HS-5 (cell line): ENCODE measurements at regions not wholly inside any gene's neighbourhood (a gene's known extent, or its start where the extent isn't known, plus 50 kb on each side); places are given as distances from the start of the nearest gene placed in this dataset.

Source experiments
- DNase-seq: peaks from one replicate; pipeline ENCODE4 v3.0.0-alpha.2; 2012; ENCODE audit warnings: low read depth

DNA sequence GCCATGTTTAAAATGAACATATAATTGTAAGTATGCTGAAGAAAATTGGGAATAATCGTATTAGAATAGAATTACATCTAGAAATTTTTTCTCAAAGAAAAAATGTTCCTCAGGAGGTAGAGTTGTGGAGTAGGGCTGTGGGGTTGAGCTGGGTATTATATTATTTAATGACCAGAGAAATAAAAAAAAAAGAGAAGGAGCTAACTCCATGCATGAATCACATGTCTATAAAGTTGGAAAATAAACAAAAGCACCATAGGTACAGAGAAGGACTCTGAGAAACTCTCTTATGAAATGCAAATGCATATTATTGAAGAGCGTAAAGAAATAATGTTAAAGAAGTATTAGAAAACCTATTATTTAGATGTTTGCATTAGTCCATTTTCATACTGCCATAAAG, 405.5 kb downstream of the EFNB2 start:
- no peak for DNase-seq

DNA sequence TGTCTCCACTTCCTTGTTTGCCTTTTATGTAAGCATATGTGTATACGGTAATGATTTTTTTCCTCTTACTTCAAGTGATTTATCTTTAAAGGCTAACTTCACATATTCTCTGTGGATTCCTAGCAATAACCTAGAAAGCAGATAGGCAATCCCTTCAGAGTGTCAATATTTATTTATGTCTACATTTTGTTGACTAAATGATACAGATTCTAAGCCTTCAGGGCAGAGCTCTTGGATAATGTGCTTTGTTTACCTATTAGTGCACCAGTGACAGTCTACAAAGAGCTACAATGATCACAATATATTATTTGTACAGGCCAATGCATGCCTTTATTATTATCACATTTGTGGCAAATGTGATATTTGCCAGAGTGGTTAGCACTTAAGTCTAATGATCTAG, 406.2 kb downstream of the EFNB2 start:
- no peak for DNase-seq

DNA sequence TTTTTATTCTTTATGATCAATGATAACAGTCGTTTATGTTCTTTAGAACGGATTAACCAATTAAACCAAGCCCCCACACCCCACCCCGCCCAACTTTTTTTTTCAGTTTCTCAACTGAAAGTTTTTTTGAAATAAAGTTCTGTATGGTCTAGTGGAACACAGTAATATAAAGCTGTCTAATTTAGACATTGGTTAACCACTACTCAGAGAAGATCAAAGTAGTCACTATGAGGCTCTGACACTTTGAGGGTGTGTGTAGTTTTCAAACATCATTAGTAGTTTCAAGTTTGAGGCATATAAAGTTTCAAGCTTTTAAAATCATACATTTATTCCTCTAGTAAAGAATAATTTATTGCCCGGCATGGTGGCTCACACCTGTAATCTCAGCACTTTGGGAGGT, 413.2 kb downstream of the EFNB2 start:
- no peak for DNase-seq

DNA sequence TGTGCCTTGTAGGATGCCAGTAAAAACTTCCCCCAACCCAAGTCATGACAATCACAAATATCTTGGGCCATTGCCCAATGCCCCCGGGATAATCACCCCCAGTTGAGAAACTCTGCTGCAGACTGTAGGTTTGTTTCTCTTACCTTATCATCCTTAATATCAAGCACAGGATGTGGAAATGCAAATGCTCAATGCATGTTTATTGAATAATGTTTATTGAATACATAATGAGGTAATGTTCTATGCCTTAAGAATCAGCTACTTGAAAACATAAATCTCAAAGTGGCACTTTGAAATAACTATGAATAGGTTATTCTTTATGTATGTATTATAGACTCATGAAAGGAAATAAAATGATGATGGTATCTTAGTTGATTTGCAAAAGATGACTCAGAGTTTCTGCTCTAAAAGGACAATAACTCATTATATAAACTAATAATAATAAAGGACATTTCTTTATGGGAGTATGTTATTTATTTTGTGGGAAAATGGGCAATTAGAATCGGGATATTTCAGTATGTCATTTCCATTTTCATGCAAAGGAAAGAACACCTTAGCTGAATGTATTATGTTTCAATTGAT, 414.2 kb downstream of the EFNB2 start:
- DNase-seq = no peak

DNA sequence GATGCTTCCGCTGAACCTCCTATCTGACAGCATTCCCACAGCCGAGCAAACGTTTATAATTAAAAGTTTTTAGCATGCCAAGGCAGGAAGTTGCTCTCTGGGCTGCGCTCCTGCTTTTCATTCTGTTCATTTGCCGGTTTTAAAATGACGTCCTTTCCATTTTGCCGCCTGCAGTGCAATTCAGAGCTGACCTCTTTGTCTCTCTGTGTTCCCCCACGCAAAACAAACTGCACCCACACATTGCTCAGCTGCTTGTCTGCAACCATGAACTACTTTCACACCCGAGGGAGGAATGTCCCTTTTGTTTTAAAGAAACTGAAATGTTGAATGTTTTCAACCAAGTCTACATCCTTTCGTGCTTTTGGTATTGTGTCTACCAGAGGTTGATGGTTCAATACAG, 416.5 kb downstream of the EFNB2 start:
- DNase-seq = no peak

DNA sequence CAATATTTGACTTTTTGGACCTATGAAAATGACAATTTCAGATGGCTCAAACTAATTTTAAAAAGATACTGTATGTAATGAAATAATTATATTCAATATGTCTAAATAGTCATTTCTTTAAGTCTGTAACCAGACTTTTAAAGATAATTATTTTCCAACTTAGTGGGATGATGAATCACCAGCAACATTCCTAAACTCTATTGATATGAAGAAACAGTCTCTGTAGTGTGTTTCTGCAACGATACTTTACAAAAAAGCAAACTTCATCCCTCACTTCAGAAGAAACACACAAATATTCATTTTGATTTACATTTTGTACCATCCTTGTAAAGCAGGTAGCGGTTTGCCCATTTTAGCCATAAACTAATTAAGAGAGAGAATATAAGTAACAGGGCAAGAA, 417.4 kb downstream of the EFNB2 start:
- DNase-seq = no peak

DNA sequence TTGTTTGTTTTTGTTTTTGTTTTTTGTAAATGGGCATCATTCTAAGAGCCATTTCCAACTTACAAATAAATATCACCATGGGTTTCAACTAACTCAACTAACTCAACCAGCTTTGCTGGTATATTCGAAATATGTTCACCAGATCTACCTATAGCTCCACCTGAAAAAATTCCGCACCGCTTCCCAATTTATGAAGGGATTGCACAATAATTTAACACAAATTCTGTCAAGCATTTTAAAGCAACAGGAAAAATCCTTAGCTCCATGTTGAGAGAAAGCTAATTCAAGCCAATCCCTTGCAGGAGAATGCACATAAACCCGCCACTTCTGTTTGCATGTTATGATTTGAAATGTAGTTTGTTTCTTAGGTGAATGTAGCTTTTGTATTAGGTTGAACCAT, 417.8 kb downstream of the EFNB2 start:
- no peak for DNase-seq

DNA sequence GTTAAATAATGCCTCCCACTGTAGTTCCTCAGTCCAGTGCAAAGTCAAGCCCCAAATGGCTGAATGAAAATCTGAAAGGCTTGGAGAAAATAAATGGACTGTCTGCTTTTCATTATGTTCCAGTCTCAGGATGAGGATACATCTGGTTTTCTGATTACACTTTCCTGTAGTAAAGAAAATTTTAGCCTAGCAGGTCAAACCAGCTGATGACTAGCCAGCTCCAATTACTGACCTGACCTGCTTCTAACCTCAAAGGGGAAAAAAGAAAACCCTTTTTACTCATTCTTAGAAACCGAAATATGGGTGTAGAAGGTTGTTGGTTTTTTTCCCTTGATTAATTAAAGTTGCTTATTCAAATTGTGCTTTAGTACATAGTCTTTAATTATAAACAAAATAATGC, 418.4 kb downstream of the EFNB2 start:
- DNase-seq = no peak

DNA sequence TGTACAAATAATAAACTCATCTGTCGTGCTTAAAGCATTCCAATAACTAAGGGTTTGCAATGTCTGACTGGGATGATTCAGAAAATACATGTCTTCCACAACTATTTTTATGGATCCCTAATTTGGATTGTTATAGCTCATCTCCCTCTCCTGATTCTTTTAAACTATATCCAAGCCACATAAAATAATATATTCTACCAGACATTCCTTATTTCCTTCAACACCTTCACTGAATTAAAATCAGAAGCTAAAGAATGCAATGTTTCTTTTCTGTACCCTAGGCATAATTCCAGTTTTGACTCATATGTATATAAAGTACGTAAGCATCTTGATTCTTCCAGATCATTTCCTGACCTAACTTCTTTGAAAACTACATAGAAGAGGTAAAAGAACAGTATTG, 420.4 kb downstream of the EFNB2 start:
- DNase-seq = no peak

DNA sequence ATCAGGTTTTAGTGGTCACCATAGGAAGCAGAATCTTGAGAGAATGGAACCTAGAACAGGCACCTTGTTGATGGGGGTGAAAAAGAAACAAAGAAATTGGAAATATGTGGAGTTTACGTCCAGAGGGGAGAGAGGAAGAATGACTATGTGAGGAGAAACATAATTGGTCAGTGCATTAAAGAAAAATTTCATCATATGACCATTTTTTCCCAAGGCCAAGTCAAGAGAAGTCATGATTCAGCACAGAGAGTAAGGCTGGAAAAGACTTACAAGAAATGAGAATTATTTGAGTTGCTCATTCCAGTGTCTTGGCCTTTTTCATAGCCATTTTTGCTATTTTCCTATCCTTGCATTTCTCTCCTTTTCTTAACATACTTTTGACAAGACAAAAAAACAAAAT, 421.7 kb downstream of the EFNB2 start:
- DNase-seq = no peak

DNA sequence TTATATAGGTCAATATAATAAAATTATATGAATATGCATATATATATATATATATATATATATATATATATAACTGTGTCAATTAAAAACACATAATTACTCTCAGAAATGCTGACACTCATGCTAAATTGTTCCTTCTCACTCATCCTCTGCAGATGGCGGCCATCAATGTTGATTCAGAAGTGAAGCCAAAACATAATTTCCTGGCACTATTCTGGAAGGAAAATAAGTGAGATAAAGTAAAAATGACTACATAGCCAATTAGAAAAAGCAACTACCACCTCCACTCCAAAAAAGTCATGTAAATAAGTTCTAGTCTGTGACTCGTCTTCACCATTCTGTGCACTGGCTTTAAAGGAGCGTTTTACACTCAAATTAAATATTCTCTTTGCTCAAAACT, 423.3 kb downstream of the EFNB2 start:
- DNase-seq = no peak

DNA sequence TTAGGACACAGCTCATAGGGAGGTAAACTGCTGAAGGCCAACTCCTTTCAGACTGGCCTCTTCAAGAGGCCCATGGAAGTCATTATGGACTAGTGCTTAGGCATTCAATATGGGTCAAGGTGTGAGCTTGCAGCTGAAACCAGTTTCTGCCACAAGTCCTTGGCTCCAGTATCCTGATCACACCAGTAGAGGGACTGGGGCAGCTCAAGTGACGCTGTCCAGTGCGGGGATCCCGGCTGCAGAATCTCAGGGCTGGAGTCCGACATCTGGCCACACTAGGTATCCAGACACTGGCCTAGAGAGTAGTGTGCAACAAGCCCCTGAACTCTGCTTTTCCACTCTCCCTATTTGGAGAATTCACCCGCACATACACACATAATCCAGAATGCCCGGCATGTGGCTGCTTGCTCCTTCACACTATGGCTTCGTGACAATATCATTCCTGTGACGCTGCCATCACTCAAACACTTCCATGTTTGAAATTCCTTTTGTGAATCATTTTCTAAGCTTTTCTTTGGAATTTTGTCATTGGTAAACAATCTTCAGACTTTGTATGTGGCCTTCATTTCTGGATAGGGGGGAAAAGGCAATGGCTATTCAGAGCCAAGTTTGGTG, 425.1 kb downstream of the EFNB2 start:
- no peak for DNase-seq

DNA sequence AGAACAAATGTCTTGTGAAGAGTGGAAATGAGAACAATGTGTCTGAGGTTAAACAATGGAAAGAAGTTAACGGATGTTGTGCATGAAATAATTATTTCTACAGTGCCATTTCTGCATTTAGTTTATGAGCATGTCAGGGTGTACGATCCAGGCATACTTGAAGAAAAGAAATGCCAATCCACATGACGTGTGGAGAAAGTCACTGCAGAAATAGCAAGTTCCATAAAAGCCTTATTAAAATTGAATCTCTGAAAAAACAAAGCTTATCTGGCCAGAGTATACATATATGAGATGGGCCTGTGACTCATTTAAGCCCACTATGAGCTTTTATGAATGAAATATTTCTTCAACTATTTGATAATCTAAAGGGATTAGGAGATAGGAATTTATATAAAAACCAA, 426.1 kb downstream of the EFNB2 start:
- DNase-seq = no peak

DNA sequence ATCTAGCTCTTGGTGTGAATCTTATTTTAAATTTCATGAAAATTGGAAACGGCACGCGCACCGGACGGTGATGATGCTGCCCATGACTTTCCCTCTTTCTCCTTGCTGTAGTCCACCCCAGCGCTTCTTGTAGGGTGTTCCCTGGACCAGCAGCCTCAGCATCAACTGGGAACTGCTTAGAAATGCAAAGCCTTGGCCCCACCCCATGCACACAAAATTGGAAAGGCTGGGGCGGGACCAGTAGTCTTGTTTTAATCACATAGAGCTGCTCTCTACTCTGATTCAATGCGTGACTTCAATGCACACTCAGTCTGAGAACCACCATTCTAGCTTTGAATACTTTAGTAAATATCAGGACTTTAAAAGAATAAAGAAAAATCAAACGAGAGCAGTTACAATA, 427.1 kb downstream of the EFNB2 start:
- no peak for DNase-seq

DNA sequence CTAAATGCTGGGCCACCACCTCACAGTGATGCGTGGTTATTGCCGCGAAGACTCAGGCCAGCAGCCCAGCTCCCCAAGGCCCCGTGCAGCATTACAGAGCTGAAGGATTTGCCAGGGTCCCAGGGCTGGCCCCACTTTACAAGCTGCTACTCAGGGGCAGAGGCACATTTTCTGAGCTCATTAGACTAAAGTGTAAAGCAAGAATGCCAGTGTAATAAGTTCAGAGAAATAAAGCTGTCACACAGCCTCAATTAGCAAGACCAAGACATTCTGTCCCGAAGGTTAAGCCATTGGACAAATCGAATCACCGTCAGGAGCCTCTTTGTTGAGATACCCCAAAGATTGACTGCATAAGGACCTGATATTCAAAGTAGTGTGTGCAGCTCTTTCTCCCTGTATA, 428.4 kb downstream of the EFNB2 start:
- no peak for DNase-seq

DNA sequence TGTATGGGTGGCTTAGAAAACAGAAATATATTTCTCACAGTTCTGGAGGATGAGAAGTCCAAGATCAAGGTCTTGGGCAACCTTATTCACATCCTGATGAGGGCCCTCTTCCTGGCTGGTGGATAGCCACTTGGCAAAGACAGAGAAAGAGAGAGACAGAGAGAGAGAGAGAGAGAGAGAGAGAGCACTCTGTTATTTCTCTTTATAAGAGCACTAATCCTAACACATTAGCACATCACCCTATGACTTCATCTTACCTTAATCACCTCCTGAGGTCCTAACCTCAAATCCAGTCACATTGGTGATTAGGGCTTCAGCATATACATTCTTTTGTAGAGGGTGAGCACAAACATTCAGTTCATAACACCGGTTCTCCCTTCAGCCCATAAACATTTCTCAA, 430.3 kb downstream of the EFNB2 start:
- no peak for DNase-seq

DNA sequence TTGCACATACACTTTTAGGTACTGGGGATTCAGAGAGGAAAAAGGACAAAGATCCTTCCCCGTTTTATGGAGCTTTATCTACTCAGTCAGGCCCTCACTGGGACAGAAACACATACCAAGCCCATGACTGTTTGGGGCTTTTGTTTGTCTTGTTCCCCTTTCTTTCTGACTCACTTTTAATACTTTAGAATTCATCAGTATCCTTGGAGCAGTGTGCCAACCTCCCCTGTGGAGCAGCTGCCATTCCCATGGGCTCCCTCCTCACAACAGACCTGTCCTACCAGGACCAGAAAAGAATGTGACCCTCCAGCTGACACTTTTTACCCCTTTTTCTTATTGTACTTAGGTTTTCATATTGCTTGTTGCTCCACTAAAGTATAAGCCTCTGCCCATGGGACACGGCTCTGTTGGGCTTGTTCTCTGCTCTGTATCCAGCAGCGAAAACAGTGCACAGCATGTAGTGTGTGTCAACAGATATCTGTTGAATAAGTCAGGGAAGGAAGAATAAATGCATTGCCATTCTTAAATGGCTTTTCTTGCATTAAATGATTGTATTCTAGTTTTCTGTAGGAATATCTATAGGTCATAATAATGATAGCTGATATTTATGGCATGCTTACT, 431.1 kb downstream of the EFNB2 start:
- peak; percentile 43 for DNase-seq

DNA sequence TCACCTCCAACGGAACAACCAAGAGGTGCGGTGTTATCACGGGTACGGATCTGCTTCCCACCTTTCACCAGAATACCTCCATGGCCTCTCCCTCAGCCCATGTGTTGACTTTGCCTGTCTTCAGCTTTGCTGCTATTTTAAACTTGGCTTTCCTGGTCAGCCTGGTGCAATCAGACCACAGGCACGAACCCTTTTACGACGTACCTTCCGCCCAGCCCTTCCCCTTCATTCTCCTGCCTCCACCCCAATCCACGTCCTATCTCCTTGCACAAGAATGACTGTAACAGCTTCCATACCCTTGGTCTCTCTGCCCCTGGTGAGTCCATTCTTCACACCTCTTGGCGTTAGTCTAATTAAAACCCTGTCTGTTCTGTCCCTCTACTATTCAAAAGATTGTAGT, 431.7 kb downstream of the EFNB2 start:
- no peak for DNase-seq

DNA sequence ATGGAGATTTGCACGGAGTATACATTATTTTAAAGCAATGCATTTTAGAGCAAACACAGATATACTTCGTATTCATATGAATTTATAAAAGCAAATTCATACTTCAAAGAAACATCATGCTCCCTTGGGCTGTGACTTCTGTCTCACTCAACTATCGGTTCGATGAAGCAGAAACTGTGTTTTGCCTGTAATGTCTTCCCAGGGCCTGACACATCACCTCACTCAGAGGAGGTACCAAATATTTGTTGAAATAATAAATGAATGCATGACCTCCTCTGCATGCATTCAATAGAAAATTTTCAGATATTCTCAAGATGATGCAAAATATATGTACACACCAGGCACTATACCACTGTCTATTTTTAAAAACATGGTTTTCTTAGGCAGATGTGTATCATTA, 432.7 kb downstream of the EFNB2 start:
- no peak for DNase-seq

DNA sequence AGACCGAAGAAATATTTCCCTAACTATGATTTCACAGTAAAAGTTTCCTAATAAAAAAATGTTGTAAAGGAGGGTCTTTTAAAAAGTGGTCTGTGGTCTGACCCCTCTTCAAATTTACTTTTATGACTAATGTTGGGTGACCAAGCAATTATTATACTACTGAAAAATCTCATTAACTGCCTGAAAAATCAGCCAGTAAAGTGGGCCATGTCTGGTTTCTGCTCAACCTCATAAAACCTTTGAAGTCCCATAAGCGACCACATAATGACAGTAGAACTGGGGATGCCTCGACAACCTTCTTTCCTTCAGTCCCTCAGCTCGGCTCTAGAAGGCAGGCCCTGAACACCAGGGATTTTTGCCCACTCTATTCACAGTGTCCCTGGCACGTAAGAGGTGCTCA, 434.3 kb downstream of the EFNB2 start:
- no peak for DNase-seq

DNA sequence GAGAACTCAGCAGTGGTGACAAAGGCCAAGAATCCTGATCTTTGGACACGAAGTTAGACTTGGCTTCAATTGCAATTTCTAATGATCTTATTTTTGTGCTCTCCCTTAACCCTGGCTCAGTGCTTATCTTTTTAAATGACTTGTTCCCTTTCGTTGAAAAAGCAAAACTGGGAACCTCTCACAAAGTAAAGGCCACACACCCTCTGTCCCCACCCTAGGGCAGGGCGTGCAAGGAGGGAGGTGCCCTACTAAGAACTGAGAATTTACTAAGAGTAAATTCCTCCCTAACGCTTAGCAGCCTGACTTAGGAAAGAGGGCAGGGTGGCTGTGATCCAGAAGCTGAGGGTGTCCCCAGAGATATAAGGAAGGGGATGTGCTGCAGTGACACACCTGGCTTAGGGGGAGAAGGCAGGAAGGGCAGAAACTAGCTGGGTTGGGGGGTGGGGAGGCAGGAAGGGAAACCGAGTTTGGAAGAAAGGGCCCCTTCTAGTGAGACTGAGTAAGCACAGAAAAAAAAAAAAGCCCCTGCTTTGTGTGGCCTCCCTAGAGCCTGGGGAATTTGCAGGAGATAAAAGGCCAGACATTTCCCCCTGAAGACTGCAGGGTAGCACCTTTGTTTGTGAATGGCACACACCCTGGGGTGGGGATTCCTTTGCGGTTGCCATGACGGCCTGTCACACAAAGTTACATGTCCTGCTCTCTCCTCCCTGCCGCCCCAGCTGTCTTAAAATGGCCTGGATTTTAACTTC, 435.1 kb downstream of the EFNB2 start:
- DNase-seq = no peak

DNA sequence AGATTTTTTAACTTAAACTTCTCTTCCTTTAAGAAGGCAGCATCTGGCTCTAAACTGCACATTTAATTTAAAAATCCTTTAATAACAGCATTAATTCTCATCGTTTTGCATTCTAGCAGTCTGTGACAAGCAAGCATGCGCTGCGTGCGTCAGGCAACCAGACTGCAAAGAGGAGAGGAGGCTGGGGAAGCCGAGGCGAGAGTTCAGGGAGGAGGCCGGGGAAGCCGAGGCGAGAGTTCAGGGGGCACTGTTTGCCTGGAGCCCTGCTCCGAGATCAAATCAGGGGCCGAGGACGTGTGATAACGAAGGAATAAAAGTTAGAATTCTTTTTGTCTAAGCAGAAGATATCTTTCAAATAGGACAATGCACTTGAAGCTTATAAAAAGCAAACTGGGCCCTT, 435.7 kb downstream of the EFNB2 start:
- no peak for DNase-seq

DNA sequence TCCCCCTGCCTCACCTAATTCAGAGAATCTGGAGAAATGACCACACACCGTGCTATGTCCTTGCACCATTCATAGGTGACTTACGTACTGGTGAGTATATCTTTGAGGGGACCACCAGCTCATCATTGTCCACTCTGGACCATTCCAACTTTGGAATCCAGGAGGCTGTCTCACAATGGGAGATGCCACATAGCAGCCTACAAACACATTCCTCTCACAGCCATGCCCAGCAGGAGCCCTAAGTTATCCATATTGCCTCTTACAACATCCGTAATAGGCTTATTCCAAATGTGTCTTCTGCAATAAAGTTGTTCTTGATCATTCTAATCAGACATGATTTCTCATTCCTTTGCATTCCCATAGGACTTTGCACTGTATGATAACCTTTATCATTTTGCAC, 436.7 kb downstream of the EFNB2 start:
- no peak for DNase-seq
